Dedifferentiated amniotic fluid mesenchymal stem cell (primary cell): ENCODE measurements at regions not wholly inside any gene's neighbourhood (a gene's known extent, or its start where the extent isn't known, plus 50 kb on each side); places are given as distances from the start of the nearest gene placed in this dataset.

Experiments used
- DNase-seq: peaks from one replicate; pipeline ENCODE4 v3.0.0-alpha.2; 2016; ENCODE audit errors: extremely low spot score

DNA sequence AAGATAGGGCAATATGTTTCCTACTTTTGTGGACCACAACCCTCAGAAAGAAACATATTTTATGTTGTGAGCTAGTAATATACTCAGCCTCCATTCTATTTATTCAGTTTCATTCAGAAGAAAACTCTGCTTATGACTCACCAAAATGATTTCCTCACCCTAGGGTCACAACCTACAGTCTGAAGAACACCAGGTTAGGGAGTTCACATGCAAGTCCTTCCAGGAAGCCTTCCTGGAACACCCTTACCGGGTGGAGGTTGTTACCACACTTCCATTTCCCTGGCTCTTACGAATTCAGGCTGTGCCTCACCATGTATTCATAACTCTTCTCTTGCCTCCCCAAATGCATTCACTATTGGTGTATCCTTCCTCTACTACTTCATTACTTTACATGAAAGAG lies 228.0 kb upstream of the ADAMTS9 start:
- no peak for DNase-seq

DNA sequence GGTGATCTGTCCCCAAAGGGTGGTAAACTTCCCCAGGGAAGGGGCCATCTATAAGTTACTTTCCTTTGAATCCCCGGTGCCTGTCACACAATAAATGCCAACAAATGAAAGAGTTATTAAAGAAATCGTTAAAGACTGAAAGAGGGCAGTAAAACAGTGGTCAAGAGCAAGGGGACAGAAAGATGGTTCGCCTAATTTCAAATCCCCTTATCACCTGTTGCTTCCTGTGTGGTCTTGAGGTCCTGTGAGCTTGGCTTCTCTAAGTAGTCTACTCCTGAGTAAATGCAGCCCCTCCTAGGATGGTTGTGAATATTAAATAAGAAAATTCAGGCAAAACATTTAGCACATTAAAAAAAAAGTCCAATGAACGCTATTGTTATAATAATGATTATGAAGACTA lies 225.7 kb upstream of the ADAMTS9 start:
- DNase-seq: no peak

DNA sequence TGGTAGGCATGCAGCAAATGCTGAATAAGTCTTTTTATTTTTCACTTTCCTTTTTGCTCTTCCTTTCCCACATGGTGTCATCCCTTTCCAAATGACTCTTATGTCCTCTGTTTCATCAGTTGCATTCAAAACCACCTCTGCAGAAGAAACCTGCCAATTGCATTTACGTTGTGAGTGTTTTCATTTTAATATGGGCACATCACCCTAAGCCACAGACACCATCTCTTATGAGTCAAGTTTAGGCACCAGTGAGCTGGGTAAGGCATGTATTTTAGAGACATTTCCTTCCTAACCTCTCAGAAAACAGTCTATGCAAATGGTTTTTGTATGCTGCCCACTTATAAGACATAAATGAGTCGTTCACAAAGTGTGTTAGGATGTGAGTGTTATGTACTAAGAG lies 223.3 kb upstream of the ADAMTS9 start:
- no peak for DNase-seq

DNA sequence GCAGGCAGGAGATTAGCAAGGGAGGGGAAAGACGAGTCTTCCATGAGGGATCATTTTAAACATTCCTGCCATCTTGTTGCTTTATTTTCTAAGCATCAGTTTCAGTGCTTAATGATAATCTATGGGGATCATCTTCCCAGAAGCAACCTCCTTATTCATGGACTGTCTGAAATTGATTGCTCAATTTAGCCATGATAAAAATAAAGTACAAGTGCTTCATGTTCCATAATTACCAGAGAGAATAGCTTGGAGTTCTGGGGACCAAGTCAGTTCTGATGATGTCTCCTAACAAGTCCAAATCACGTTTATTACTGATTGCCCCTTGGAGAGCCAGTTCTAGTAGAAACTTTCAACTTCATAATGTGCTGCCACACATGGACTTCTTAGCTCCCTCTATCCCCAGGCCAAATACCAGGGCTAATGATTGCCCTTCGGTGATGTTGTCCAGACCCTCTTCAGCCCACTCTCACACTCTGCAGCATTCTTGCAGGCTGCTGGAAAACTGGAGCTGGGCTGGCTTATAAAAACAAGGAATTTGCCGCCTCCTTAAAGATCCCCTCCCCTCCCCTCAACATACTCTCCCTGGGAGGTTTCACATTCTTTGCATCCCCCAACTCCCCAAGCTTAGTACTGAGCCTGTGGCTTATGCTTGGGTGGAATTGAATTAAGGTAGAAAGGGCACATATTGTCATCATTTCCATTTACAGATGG lies 222.1 kb upstream of the ADAMTS9 start:
- DNase-seq: no peak

DNA sequence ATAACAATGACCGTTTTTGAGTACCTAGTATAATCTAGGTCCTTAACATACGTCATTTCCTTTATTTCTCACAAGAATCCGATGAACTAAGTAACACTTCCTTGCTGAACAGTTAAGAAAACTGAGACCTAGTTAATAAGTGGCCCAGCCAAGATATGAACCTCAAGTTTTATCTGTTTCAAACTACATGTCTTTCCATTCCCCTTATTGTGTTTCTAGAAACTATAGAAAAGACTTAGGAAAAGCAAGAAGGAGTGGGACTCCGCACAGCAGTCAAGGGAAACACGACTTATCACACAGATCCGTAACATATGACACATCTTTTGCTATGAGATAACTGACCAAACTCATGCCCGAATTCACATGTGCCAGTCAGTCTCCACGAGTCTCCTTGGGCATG lies 221.2 kb upstream of the ADAMTS9 start:
- DNase-seq: no peak

DNA sequence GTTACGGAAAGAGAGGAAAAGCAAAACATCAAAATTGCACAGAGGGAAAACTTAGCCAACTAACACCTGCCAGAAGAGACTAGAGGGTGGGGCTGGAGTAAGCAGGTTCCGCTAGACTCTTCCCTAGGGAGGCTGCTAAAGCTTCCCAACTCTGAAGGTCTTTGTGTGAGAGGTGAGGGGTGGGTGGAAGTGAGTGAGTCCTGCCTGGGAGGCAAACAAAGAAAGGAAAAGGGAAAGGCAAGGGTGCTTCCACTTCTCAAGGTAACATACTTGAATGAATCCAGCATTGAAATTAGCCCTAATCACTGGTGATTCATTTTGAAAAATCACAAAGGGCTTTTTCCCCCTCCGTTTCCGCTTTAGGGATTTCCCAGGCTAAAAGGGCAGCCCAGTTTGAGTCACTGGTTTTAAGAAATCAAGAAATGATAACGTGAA lies 220.5 kb upstream of the ADAMTS9 start:
- no peak for DNase-seq

DNA sequence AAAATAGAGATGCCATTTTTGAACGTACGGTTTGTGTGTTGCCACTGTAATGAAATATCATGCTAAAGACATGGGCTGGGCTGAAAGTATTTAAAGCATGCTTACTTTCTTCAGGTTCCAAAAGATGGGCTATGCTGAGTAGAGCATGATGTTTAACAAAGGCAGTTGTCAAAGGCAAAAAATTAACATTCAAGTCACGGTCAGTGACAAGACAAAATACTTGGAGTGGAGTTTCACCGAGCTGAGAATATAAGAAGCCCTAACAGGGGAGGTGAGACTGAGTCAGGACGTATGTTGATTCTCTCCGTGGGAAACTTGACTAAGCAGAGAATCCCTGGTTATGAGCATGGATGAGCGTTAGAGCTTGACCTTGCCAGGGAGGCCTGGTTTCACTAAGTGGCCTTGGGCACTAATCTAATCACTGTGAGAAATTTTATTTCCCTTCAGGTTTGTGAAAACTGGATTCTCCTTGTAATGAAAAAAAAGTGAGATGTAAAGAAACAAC lies 218.2 kb upstream of the ADAMTS9 start:
- no peak for DNase-seq

DNA sequence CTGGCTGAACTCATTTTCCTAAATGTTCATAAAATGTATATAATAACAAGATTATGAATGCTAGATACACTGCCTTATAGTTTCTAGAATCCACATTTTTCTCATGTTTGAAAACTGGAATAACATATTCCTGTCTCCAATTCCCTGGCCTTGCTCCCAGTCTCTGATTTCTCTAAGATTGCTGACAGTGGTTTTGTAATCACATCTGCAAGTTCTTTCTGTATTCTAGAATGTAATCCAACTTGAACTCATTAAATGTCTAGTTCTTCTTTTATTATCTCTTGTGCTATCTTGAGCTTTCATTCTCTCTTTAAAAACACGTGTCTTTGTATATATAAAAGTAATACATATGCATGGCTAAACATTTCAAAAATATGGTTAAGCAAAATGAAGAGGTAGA lies 215.2 kb upstream of the ADAMTS9 start:
- DNase-seq: peak; percentile 59

DNA sequence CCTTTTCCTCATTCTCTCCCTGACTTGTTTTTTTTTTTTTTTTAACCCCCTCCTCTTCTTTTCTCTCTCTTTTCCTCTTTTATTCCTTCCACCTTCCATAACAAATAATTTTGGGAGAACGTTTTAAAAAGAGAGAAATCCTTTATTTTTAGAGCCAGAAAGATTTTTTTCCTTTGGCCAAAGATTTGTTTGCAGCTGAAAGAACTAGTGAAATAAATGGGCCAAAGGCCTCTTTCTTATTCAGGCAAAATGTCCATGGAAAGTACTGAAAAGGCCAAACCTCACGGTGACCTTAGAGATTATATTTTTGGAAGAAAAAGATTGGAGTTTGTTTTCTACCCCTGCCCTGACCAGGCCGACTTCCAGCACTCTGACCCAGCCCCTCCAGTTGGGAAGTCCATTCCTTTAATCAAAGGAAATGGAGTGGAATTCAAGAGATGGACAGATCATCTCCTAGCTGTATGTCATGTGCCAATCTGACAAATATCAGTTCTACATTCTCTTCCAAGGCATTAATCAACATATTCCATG lies 214.3 kb upstream of the ADAMTS9 start:
- DNase-seq: no peak

DNA sequence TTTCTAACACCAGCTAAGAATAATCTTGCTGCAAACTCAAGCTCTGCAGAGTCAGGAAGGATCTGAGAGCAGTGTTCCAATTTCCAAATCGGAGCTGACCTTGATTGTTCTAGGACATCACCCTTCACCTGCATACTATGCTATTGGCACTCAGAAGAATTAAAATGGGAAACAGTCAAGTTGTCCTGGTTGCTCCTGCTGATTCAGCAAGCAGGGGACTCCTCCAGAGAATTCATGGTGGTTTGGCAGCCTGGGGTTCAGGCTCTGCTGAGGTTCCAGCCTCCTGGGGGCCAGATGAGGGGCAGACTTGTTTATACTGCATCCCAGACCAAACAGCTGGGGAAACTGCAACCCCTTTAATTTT lies 213.7 kb upstream of the ADAMTS9 start:
- no peak for DNase-seq

DNA sequence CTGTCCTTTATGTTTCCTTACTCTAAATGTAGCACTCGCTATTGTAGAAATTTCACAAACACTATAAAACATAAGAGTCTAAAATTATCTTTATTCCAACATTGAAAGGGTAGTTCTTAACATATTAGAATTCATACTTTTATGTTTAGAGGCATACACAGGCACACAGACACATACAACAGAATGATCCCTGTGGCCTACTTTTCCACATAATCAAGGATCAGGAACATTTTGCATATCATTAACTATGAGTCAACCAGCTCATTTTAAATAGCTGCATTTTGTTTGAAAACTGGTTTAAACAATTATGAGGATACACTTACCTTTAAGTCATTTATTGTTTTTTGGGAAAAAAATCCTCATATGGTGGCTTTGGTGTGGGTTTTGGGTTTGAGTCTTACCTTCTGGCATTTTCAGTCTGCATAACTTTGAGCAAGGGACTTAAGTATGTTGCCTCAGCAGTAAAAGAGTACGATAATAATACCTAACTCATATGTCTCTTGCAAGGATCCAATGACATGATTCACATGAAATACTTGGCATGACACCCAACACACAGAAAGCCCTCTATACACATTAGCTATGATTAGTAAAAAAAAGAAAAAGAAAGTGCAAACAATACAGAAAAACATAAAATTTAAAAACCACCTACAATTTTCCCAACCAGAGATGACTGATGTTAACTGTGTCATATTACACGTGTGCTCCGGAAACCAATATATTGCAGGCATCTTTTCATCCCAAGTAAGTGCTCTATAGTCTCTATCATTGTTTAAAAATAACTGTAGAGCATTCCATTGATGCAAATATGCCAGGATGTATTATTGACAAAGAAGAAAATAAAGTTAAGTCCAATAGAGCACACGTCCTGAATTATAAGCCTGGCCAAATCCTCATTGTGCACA lies 213.1 kb upstream of the ADAMTS9 start:
- no peak for DNase-seq

DNA sequence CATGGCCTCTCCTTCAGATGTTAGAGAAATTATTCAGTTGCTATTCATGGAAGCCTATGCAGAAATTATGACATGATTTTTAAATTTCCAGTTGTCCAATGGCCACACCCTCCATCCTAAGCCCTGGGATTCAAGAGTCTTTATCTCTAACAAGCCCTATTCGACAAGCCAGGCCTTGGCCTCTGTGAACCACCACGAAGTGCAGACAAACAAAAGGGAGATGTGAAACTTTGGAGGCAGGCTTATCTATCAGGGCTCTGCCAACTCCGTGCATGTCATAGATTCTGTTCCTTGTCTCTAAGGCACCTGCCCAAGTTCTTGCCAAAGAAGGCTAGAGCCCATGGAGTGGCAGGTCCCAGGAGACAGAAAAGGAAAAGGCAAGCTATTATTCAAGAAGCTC lies 212.4 kb upstream of the ADAMTS9 start:
- no peak for DNase-seq

DNA sequence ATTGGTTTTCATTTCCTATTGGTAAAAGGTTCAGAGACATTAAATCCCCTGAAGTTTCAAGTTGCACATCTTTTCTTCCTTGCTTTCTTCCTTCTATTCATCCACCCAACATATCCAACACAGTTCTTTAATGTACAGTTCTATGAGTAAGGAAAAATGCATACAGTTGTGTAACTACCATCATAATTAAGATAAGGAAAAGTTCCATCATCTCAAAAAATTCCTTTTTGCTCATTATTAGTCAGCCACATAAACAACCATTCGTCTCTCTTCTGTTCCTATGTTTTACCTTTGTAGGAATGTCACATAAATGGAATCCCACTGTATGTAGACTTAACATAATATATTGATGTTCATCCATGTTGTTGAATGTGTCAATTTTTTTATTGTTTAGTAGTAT lies 211.1 kb upstream of the ADAMTS9 start:
- no peak for DNase-seq

DNA sequence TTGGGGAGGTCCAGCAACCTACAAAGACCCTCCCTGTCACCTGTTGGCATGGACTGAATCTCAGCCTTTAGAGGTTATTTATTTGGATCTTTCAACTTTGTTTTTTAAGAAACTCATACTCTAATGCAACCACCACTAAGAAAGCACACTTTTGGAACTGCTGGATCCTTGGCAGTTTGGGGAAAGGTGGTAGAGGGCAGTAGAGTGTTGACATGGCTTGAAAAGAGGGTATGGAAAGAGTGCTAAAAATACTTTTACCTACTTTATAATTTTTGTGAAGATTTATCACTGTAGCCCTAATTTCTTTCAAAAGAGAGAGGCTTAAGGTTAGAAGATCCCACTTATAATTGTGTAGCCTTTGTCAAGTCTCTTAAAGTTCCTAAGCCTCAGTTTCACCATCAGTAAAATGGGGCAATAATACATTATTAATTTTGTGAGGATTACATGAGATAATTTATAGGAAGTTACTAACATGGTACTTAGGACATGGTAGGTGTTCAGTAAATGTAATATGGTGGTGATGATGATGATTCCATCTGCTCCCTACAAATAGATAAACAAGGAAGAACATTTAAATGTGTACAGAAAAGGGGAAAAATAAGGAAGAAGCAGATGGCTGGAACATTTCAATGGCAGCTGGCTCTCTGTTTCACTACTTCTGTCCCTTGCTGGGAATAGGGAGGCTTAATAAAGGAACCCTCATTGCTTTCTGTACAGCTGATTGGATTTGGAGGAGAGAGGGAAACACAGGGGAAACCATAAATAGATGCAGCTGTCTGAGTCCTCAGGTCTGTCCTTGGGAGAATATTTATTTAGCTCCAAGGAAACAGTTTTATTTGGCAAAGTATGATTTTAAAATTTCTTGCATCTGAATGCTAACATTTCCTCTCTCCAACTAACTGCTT lies 208.4 kb upstream of the ADAMTS9 start:
- DNase-seq: no peak

DNA sequence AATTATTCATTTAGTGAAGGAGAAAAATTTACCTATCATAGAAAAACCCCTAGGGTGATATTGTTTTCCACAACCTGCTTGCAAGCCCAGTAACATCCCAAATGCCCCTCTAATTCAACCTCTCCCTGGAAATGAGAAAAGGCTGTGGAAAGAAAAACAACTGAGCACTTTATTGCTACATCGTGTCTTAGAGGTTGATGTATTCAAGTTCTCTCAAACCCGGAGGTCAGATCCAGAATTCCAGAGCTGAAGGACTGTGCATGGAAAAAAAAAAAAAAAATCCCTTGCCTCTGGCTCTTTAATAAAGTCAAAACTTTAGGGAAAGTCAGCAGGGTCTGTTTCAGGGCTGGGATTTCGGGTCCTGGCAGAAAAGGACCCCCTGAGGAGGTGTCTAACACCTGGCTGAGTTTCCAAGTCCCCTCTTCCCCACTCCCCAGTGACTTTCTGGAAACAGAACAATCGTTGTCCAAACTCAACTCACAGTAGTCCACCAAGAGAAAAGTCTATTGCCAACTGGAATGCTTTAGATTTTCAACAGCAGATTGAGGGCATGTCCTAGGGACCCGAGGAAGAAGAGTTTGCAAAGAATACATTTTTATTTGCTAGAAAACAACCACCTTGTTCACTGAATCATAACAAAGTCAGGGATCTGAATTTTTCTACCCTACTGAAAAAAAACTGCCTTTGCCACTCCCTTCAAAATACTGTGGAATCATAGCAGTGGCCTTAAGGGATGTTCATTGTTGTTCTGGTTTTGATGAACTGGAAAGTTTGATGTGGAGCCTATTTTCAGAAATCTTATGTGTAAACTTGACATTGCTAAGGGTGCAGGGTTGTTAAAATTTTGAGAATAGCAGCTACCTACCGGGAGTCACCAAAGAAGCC lies 207.5 kb upstream of the ADAMTS9 start:
- DNase-seq: no peak

DNA sequence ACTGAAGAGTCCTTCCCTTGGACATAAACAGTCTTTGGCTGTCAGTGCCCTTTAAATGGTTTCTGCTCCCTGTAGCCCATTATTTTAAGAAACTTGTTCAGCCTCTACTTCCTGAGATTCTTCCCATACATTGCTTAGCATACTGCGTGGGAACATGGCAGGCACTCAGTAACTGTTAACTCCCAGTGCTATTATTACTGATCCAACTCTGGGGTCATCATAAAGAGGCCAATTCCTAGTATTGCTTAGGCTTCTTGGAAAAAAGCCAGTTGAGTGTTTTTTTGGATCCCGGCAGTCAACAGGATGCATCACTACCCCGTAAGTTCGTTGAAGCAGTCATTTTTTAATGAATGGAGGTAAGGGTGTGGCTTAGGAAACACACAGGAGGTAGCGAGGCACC lies 206.2 kb upstream of the ADAMTS9 start:
- no peak for DNase-seq

DNA sequence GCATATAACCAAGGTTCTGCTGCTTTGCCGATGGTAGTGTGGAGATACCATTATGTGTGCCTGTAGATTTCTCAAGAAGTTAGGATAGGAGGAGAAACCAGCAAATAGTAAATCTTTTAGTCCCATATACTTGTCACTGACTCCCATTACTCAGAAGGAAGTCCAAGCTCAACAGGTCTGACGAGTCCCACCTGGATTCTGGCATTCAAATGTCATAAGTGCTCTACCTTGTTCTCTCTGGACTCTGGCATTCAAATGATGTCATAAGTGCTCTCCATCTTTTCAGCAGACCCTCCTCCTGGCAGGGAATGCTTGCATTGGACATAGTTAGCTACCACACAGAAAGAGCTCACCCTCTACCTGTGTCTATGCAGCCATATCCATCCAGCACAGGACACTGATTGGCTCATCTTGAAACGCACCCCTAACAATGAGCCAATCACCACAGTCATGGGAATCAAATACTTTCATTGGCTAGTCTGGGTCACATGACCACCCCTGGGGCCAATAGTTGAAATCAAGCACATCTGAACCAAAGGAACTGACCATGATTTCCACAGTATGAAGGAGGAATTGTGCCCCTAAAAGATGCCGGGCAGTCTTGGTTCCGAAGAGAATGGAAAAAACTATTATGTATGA lies 205.0 kb upstream of the ADAMTS9 start:
- DNase-seq: no peak

DNA sequence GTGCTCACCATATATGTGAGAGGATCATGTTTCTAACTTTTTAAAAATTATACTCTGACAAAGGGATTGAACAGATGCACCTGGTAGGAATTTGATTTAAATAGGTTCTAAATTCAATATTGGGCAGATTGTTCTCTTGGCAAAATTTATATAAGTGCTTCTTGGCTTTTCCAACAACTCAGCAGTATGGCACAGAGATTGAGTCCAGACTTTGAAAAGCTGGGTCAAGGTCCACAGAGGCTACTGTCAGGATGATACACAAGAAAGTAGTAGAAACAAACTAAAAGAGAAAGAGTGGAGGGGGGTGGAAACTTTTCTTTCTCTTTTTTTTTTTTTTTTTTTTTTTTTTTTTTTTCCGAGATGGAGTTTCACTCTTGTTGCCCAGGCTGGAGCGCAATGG lies 203.2 kb upstream of the ADAMTS9 start:
- no peak for DNase-seq

DNA sequence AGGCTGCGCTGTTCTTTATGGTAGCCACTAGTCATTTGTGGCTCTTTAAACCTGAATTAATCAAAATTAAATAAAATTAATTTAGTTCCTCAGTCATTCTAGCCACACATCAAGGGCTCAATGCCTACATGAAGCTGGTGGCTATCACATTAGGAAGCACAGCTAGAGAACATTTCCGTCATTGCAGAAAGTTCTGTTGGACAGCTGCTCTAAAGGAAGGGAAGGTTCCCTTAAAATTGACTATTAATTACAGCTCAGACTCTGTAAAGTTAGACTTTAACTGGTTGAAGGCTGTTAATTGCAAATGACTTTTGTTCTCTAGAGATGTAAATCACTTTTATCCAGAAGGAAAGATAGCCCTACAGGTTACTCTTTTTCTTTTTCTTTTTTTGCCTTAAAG lies 202.7 kb upstream of the ADAMTS9 start:
- no peak for DNase-seq

DNA sequence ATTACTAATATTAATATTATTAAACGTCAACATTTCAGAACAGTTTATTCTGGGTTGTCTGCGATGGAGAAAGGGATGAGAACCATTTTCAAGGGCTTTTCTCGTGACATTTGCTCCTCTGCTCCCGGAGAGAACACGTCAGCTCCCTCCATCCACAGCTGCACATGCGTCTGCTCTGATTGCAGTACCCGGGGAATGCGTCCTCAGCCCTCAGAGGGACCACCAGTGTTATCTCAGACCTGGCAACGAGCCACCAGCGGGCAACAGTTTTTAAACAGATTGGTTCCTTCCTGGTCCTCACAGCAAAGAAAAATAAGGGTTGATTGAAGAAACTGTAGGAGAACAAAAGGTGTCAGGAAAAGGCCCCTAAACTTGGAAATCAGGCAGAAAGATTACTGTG lies 202.2 kb upstream of the ADAMTS9 start:
- no peak for DNase-seq
